Panc1 (cell line): ENCODE measurements at regions not wholly inside any gene's neighbourhood (a gene's known extent, or its start where the extent isn't known, plus 50 kb on each side); places are given as distances from the start of the nearest gene placed in this dataset.
"Not testable (repeated sequence)": the region's sequence is repeated elsewhere in the genome, so short reads cannot be mapped to it uniquely, and the experiment has no call there.

Source experiments
- ATAC-seq: fragments of 200-7000 bp; cut with Tn5 transposase; 2 replicates; pipeline ENCODE4 v1.9.1; 2020; ENCODE audit warnings: mild to moderate bottlenecking, moderate library complexity
- BruUV-seq: library from RNA; stranded (reverse); fragments of 400-500 nt; replicated peaks from 2 replicates; lab custom pipeline; 2021; lab: Mats Ljungman, UMichigan
- CTCF ChIA-PET: fragments of 300-600 bp; sonication (Branson Sonifier 250); formaldehyde crosslinking; loops from one replicate; lab custom pipeline; 2022; ENCODE audit warnings: antibody characterized with exemption; lab: Charles Lee
- POLR2A ChIA-PET: fragments of 300-600 bp; sonication (Branson Sonifier 250); formaldehyde crosslinking; loops from one replicate; lab custom pipeline; 2022; ENCODE audit warnings: antibody characterized with exemption; lab: Charles Lee
- DNase-seq: peaks from one replicate; pipeline ENCODE4 v3.0.0-alpha.2; 2010; ENCODE audit warnings: low read depth, low spot score
- H3K27ac ChIP-seq: 2 replicates; pipeline ENCODE4 v1.5.1; 2011; ENCODE audit warnings: mild to moderate bottlenecking, low read length, inconsistent platforms
- H3K27me3 ChIP-seq: fragments of 200-500 bp; sonication (Bioruptor generic); 2 replicates; pipeline ENCODE4 v1.6.0; 2014; ENCODE audit warnings: low read length, inconsistent platforms; ENCODE audit not compliant: control insufficient read depth, insufficient read depth
- H3K36me3 ChIP-seq: fragments of 200-500 bp; sonication (Bioruptor generic); 2 replicates; pipeline ENCODE4 v1.5.1; 2014; ENCODE audit warnings: inconsistent platforms, mild to moderate bottlenecking, low read length, moderate library complexity; ENCODE audit not compliant: control insufficient read depth, insufficient read depth
- H3K4me1 ChIP-seq: 2 replicates; pipeline ENCODE4 v1.5.1; 2011; ENCODE audit warnings: inconsistent platforms, mild to moderate bottlenecking, low read length, moderate library complexity; ENCODE audit not compliant: control insufficient read depth, insufficient read depth
- H3K4me3 ChIP-seq, 2 experiments: 2 replicates each; pipeline ENCODE4 v1.5.1; 2011 to 2012; ENCODE audit warnings: low read depth in 2 of 2, low read length in 2 of 2, mild to moderate bottlenecking in 2 of 2, inconsistent platforms in 1 of 2, moderate library complexity in 1 of 2
- H3K9me3 ChIP-seq: fragments of 200-500 bp; sonication (Bioruptor generic); 2 replicates; pipeline ENCODE4 v1.5.1; 2014; ENCODE audit warnings: low read depth, mild to moderate bottlenecking, inconsistent platforms, low read length, moderate library complexity; ENCODE audit not compliant: control insufficient read depth, insufficient read depth
- CTCF ChIP-seq: fragments of 450-650 bp; IDR thresholded peaks from 2 replicates; pipeline ENCODE4 v1.5.1; 2017; ENCODE audit warnings: mild to moderate bottlenecking
- POLR2AphosphoS5 ChIP-seq: IDR thresholded peaks from 2 replicates; pipeline ENCODE4 v1.6.1; 2012; ENCODE audit warnings: mild to moderate bottlenecking, low read depth, low read length, moderate library complexity
- REST ChIP-seq, 2 experiments: IDR thresholded peaks; 2 replicates each; pipeline ENCODE4 v1.6.1; 2011 to 2012; ENCODE audit warnings: low read depth in 2 of 2, control low read depth in 1 of 2, low read length in 1 of 2, mild to moderate bottlenecking in 1 of 2, moderate library complexity in 1 of 2; ENCODE audit not compliant: insufficient read depth in 1 of 2
- SIN3A ChIP-seq: IDR thresholded peaks from 2 replicates; pipeline ENCODE4 v1.6.1; 2012; ENCODE audit warnings: low read depth, mild to moderate bottlenecking, low read length, moderate library complexity, borderline replicate concordance; ENCODE audit not compliant: insufficient read depth
- TCF7L2 ChIP-seq: IDR thresholded peaks from 2 replicates; pipeline ENCODE4 v1.6.1; 2011; ENCODE audit warnings: mild to moderate bottlenecking, low read depth, low read length, inconsistent platforms
- in situ Hi-C: cut with HindIII; loops from 2 replicates; pipeline ENCODE4 v1.10.0; 2016; ENCODE audit warnings: low sequenced_read_pairs, low pct_unique_long_range_greater_than_20kb
- intact Hi-C: fragments of 100-400 bp; cut with micrococcal nuclease; formaldehyde crosslinking; loops from one replicate; pipeline ENCODE4 v1.10.0; 2022; ENCODE audit not compliant: unreplicated experiment

GRCh38 chr7:24169077-24169624 is 114.8 kb upstream of the NPY start:
- CTCF ChIA-PET: no interaction called here
- Histone ChIP-seq H3K27me3 (no peaks in the 10 kb centered on the region), H3K4me1 (no peaks in the 10 kb centered on the region), H3K36me3 (no peaks in the 10 kb centered on the region), H3K4me3 (no peak overlapping the region), H3K27ac (no peak overlapping the region), H3K9me3 (no peaks in the 10 kb centered on the region)
- ATAC-seq: no peak
- TF ChIP-seq SIN3A (no peak), CTCF (no peak), POLR2AphosphoS5 (no peak), TCF7L2 (no peak), REST (IDR thresholded peaks at IDR 0.05; ENCODE audit: insufficient read depth in 1 of 2, low read depth in 2 of 2, low read length in 1 of 2) (no peak)
- POLR2A ChIA-PET: no interaction called here
- BruUV-seq: no TSS peak
- DNase-seq: no peak
- in situ Hi-C loops (no loop called here), intact Hi-C loops (no loop called here)

DNA sequence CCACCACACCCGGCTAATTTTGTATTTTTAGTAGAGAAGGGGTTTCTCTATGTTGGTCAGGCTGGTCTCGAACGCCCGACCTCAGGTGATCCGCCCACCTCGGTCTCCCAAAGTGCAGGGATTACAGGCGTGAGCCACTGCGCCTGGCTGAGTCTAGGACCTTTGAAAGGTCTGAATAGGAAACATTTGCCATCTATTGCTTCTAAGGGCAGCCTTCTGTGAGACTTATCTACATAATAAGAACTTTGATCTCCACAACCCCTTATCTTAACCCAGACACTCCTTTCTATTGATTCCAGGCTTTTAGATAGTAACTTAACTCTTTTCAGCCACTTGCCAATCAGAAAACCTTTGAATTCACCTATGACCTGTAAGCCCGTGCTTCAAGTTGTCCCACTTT is 112.0 kb upstream of the NPY start:
- CTCF ChIA-PET: interaction anchor here (0.6 kb wide), 1 partner anchor 78 kb away, joined by 4 read pairs; no protein-coding TSS in a partner anchor
- not testable (repeated sequence) for ATAC-seq, H3K4me3 ChIP-seq

GRCh38 chr7:24172856-24173255 is 111.1 kb upstream of the NPY start:
- ChIA-PET CTCF (no interaction called here), POLR2A (no interaction called here)
- H3K9me3 ChIP-seq: no peaks in the 10 kb centered on the region
- no peak overlapping the region for H3K4me3 ChIP-seq
- intact Hi-C loops (no loop called here), in situ Hi-C loops (no loop called here)
- no peaks in the 10 kb centered on the region for H3K4me1 ChIP-seq
- H3K27me3 ChIP-seq: no peaks in the 10 kb centered on the region
- ATAC-seq (no peak), DNase-seq (no peak)
- no TSS peak for BruUV-seq
- no peaks in the 10 kb centered on the region for H3K36me3 ChIP-seq
- H3K27ac ChIP-seq: no peak overlapping the region
- TF ChIP-seq TCF7L2: no peak
- no peak for TF ChIP-seq CTCF
- TF ChIP-seq SIN3A: no peak
- no peak for TF ChIP-seq POLR2AphosphoS5
- TF ChIP-seq REST (IDR thresholded peaks at IDR 0.05; ENCODE audit: insufficient read depth in 1 of 2, low read depth in 2 of 2, low read length in 1 of 2): no peak

More for the DNA sequence above, 112.0 kb upstream of the NPY start:
- H3K27me3 ChIP-seq, in situ Hi-C loops, intact Hi-C loops, BruUV-seq, DNase-seq, POLR2A ChIA-PET, H3K9me3 ChIP-seq, H3K4me1 ChIP-seq, H3K27ac ChIP-seq, H3K36me3 ChIP-seq: not testable (repeated sequence)
